GM23338 (cell line): ENCODE measurements at regions not wholly inside any gene's neighbourhood (a gene's known extent, or its start where the extent isn't known, plus 50 kb on each side); places are given as distances from the start of the nearest gene placed in this dataset.

Experiments used
- ATAC-seq: fragments of 200-7000 bp; cut with Tn5 transposase; 3 replicates; pipeline ENCODE4 v1.9.1; 2020
- DNase-seq: peaks from one replicate; pipeline ENCODE4 v3.0.0-alpha.2; 2015; ENCODE audit warnings: low spot score
- H2AFZ ChIP-seq: fragments of 200-600 bp; sonication (generic); 2 replicates; pipeline ENCODE4 v1.8.0; 2016; ENCODE audit warnings: antibody characterized with exemption, mild to moderate bottlenecking, moderate library complexity
- H3F3A ChIP-seq: fragments of 200-600 bp; sonication (generic); replicated peaks from 2 replicates; pipeline ENCODE4 v1.8.0; 2017; ENCODE audit warnings: antibody characterized with exemption, mixed run types, low read depth
- H3K27ac ChIP-seq: fragments of 200-600 bp; sonication (generic); 2 replicates; pipeline ENCODE4 v1.6.1; 2016; ENCODE audit warnings: low read depth
- H3K27me3 ChIP-seq: fragments of 200-600 bp; sonication (generic); 2 replicates; pipeline ENCODE4 v1.8.0; 2016; ENCODE audit warnings: mild to moderate bottlenecking, mixed run types, moderate library complexity; ENCODE audit not compliant: insufficient read depth
- H3K36me3 ChIP-seq: fragments of 200-600 bp; sonication (generic); 2 replicates; pipeline ENCODE4 v1.8.0; 2016; ENCODE audit warnings: mild to moderate bottlenecking; ENCODE audit not compliant: insufficient read depth
- H3K4me1 ChIP-seq: fragments of 200-600 bp; sonication (generic); 2 replicates; pipeline ENCODE4 v1.8.0; 2016; ENCODE audit warnings: mild to moderate bottlenecking, moderate library complexity; ENCODE audit not compliant: insufficient read depth
- H3K4me2 ChIP-seq: fragments of 200-600 bp; sonication (generic); 2 replicates; pipeline ENCODE4 v1.7.1; 2017; ENCODE audit warnings: mixed run types
- H3K4me3 ChIP-seq: fragments of 200-600 bp; sonication (generic); 2 replicates; pipeline ENCODE4 v1.6.1; 2016; ENCODE audit warnings: mixed run types
- H3K79me2 ChIP-seq: fragments of 200-600 bp; sonication (generic); replicated peaks from 2 replicates; pipeline ENCODE4 v1.8.0; 2017; ENCODE audit warnings: mild to moderate bottlenecking; ENCODE audit not compliant: insufficient read depth
- H3K9me2 ChIP-seq: fragments of 200-600 bp; sonication (generic); 2 replicates; pipeline ENCODE4 v1.8.0; 2017; ENCODE audit not compliant: insufficient read depth
- H4K20me1 ChIP-seq: fragments of 200-600 bp; sonication (generic); replicated peaks from 2 replicates; pipeline ENCODE4 v1.8.0; 2017; ENCODE audit warnings: mild to moderate bottlenecking; ENCODE audit not compliant: insufficient read depth
- H3K27ac Mint-ChIP-seq: 2 replicates; pipeline ENCODE4 v1.8.0; 2020; ENCODE audit warnings: inconsistent platforms, mild to moderate bottlenecking, moderate library complexity, mixed read lengths
- H3K27me3 Mint-ChIP-seq: 3 replicates; pipeline ENCODE4 v1.8.0; 2022; ENCODE audit warnings: low read depth, mild to moderate bottlenecking, moderate library complexity, mixed read lengths, inconsistent platforms; ENCODE audit not compliant: insufficient read depth, poor library complexity
- H3K36me3 Mint-ChIP-seq: 3 replicates; pipeline ENCODE4 v1.8.0; 2021; ENCODE audit warnings: low read depth, mild to moderate bottlenecking, inconsistent platforms, moderate library complexity, mixed read lengths
- H3K4me1 Mint-ChIP-seq: 3 replicates; pipeline ENCODE4 v1.8.0; 2020; ENCODE audit warnings: mild to moderate bottlenecking, inconsistent platforms, mixed read lengths
- H3K4me3 Mint-ChIP-seq: 3 replicates; pipeline ENCODE4 v1.8.0; 2021; ENCODE audit warnings: moderate library complexity, mild to moderate bottlenecking, inconsistent platforms, mixed read lengths
- H3K9me3 Mint-ChIP-seq: 3 replicates; pipeline ENCODE4 v1.8.0; 2020; ENCODE audit warnings: moderate library complexity, mild to moderate bottlenecking, inconsistent platforms, mixed read lengths
- CREB1 ChIP-seq: fragments of 250-450 bp; sonication (Bioruptor Pico); IDR thresholded peaks from 2 replicates; pipeline ENCODE4 v1.5.0; 2020; ENCODE audit warnings: low read depth, mild to moderate bottlenecking, moderate library complexity
- EZH2 ChIP-seq: fragments of 200-600 bp; sonication (generic); IDR thresholded peaks from one replicate; pipeline ENCODE4 v1.8.0; 2017; ENCODE audit warnings: antibody characterized with exemption, mild to moderate bottlenecking, low read depth; ENCODE audit not compliant: unreplicated experiment
- EZH2phosphoT487 ChIP-seq: fragments of 200-600 bp; sonication (generic); IDR thresholded peaks from one replicate; pipeline ENCODE4 v1.8.1; 2018; ENCODE audit warnings: antibody characterized with exemption; ENCODE audit not compliant: unreplicated experiment
- JUNB ChIP-seq: IDR thresholded peaks from one replicate; pipeline ENCODE4 v1.6.1; 2016; ENCODE audit warnings: antibody characterized with exemption; ENCODE audit not compliant: unreplicated experiment
- NANOG ChIP-seq: IDR thresholded peaks from 2 replicates; pipeline ENCODE4 v1.6.1; 2016; ENCODE audit warnings: antibody characterized with exemption, borderline replicate concordance
- TF ChIP-seq, protein P1 (sequence below), 2 experiments: fragments of 200-600 bp in 1 of 2; sonication (generic) in 1 of 2; conservative IDR thresholded peaks; 2 replicates each; pipeline versions ENCODE4 v1.5.1 to v1.6.1; 2016 to 2017; ENCODE audit warnings: antibody characterized with exemption in 2 of 2, low read depth in 2 of 2, mild to moderate bottlenecking in 2 of 2, moderate library complexity in 1 of 2
- TF ChIP-seq, protein P2 (sequence below): fragments of 250-450 bp; sonication (Bioruptor Pico); IDR thresholded peaks from 2 replicates; pipeline ENCODE4 v1.5.0; 2020; ENCODE audit warnings: mild to moderate bottlenecking, moderate library complexity

DNA sequence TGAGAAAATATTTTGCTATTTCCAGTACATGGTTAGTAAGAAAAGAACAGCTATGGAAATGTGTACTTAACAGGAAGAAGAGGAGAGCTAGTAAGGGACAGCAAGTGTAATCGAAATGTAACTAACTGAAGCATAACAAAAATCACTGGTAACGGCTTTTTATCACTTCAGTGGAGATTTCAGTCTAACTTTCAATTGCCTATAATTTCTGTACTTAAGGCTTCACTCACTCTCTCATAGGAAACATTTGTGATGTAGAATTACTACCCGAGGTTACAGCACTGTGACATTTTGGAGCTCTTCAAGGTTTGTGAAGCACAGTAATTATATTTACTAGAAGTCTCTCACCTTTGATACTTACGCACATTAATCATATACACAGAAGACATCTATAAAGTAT, 1119.1 kb downstream of the AMY1C start:
- DNase-seq = no peak
- Histone ChIP-seq H3F3A (no peaks in the 10 kb centered on the region), H3K4me3 (no peak overlapping the region), H3K36me3 (no peaks in the 10 kb centered on the region), H4K20me1 (no peaks in the 10 kb centered on the region), H2AFZ (peak overlapping the region; percentile 40; the same call in 1 of the 2 replicates), H3K4me2 (no peak overlapping the region), H3K27me3 (no peaks in the 10 kb centered on the region), H3K79me2 (no peaks in the 10 kb centered on the region), H3K4me1 (no peaks in the 10 kb centered on the region), H3K9me2 (no peaks in the 10 kb centered on the region), H3K27ac (no peak overlapping the region)
- TF ChIP-seq, protein P1, sequence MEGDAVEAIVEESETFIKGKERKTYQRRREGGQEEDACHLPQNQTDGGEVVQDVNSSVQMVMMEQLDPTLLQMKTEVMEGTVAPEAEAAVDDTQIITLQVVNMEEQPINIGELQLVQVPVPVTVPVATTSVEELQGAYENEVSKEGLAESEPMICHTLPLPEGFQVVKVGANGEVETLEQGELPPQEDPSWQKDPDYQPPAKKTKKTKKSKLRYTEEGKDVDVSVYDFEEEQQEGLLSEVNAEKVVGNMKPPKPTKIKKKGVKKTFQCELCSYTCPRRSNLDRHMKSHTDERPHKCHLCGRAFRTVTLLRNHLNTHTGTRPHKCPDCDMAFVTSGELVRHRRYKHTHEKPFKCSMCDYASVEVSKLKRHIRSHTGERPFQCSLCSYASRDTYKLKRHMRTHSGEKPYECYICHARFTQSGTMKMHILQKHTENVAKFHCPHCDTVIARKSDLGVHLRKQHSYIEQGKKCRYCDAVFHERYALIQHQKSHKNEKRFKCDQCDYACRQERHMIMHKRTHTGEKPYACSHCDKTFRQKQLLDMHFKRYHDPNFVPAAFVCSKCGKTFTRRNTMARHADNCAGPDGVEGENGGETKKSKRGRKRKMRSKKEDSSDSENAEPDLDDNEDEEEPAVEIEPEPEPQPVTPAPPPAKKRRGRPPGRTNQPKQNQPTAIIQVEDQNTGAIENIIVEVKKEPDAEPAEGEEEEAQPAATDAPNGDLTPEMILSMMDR (conservative IDR thresholded peaks at IDR 0.05; ENCODE audit: low read depth in 2 of 2) = no peak
- TF ChIP-seq JUNB (no peak), EZH2phosphoT487 (no peak), NANOG (no peak), EZH2 (no peak), CREB1 (CRISPR knock-in tag) (no peak)
- TF ChIP-seq, protein P2, sequence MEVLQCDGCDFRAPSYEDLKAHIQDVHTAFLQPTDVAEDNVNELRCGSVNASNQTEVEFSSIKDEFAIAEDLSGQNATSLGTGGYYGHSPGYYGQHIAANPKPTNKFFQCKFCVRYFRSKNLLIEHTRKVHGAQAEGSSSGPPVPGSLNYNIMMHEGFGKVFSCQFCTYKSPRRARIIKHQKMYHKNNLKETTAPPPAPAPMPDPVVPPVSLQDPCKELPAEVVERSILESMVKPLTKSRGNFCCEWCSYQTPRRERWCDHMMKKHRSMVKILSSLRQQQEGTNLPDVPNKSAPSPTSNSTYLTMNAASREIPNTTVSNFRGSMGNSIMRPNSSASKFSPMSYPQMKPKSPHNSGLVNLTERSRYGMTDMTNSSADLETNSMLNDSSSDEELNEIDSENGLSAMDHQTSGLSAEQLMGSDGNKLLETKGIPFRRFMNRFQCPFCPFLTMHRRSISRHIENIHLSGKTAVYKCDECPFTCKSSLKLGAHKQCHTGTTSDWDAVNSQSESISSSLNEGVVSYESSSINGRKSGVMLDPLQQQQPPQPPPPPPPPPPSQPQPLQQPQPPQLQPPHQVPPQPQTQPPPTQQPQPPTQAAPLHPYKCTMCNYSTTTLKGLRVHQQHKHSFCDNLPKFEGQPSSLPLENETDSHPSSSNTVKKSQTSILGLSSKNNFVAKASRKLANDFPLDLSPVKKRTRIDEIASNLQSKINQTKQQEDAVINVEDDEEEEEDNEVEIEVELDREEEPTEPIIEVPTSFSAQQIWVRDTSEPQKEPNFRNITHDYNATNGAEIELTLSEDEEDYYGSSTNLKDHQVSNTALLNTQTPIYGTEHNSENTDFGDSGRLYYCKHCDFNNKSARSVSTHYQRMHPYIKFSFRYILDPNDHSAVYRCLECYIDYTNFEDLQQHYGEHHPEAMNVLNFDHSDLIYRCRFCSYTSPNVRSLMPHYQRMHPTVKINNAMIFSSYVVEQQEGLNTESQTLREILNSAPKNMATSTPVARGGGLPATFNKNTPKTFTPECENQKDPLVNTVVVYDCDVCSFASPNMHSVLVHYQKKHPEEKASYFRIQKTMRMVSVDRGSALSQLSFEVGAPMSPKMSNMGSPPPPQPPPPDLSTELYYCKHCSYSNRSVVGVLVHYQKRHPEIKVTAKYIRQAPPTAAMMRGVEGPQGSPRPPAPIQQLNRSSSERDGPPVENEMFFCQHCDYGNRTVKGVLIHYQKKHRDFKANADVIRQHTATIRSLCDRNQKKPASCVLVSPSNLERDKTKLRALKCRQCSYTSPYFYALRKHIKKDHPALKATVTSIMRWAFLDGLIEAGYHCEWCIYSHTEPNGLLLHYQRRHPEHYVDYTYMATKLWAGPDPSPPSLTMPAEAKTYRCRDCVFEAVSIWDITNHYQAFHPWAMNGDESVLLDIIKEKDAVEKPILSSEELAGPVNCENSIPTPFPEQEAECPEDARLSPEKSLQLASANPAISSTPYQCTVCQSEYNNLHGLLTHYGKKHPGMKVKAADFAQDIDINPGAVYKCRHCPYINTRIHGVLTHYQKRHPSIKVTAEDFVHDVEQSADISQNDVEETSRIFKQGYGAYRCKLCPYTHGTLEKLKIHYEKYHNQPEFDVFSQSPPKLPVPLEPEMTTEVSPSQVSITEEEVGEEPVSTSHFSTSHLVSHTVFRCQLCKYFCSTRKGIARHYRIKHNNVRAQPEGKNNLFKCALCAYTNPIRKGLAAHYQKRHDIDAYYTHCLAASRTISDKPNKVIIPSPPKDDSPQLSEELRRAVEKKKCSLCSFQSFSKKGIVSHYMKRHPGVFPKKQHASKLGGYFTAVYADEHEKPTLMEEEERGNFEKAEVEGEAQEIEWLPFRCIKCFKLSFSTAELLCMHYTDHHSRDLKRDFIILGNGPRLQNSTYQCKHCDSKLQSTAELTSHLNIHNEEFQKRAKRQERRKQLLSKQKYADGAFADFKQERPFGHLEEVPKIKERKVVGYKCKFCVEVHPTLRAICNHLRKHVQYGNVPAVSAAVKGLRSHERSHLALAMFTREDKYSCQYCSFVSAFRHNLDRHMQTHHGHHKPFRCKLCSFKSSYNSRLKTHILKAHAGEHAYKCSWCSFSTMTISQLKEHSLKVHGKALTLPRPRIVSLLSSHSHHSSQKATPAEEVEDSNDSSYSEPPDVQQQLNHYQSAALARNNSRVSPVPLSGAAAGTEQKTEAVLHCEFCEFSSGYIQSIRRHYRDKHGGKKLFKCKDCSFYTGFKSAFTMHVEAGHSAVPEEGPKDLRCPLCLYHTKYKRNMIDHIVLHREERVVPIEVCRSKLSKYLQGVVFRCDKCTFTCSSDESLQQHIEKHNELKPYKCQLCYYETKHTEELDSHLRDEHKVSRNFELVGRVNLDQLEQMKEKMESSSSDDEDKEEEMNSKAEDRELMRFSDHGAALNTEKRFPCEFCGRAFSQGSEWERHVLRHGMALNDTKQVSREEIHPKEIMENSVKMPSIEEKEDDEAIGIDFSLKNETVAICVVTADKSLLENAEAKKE (CRISPR knock-in tag) = no peak
- no peaks in the 10 kb centered on the region for H3K9me3 Mint-ChIP-seq
- no peaks in the 10 kb centered on the region for H3K36me3 Mint-ChIP-seq
- H3K4me3 Mint-ChIP-seq = no peak overlapping the region
- no peaks in the 10 kb centered on the region for H3K27me3 Mint-ChIP-seq
- no peaks in the 10 kb centered on the region for H3K4me1 Mint-ChIP-seq
- H3K27ac Mint-ChIP-seq = no peak overlapping the region
- no peak for ATAC-seq
